ENCODE measurements at regions not wholly inside any gene's neighbourhood (a gene's known extent, or its start where the extent isn't known, plus 50 kb on each side); places are given as distances from the start of the nearest gene placed in this dataset.

DNA sequence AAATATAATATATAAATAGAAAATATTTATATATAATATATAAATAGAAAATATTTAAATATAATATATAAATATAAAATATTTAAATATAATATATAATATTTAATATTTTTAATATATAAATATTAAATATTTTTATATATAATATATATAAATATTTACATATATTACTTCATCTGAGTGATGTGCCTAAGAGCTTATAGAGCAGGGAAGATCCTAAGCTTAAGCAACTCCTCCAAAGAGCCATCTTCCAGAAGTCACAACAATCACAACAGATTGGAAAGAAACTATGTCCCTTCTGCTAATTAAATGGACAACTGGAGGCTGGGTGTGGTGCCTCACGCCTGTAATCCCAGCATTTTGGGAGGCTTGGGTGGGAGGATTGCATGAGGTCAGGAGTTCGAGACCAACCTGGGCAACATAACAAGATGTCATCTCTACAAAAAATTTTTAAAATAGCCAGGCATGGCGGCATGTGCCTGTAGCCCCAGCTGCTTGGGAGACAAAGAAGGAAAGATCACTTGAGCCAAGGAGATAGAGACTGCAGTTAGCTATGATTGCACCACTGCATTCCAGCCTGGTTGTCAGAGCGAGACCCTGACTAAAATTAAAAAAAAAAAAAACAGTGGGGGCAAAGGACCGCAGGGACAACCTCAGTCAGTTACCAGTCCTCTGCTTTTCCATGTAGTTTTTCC is 198.7 kb downstream of the SKIDA1 start:
- DNase-seq (ENCODE audit: low read depth in 2 of 2), result no peak

- DNase-seq (ENCODE audit: low read depth in 2 of 2), result no peak
These were observed 206.8 kb downstream of the SKIDA1 start for GRCh38 chr10:21318540-21319167.

DNA sequence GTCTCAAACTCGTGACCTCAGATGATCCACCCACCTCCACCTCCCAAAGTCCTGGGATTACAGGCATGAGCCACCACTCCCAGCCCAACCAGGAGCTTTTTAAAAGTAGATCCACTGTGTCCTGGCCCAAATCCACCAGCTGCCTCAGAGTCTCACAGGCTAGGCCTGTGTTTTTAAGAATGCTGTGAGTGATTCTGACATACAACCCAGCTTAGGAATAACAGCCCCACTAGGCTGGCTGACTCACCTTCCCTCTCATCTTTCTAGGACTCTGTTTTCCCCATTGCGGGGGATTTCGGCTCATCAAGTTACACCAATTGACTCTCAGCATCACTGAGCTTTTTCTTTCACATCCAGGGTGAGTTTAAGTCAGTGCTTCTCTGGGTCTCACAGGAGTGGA is 207.6 kb downstream of the SKIDA1 start:
- no peak for DNase-seq (ENCODE audit: low read depth in 2 of 2)

- no peak for DNase-seq (ENCODE audit: low read depth in 2 of 2)
These were observed 209.7 kb downstream of the SKIDA1 start for GRCh38 chr10:21315645-21316220.

DNA sequence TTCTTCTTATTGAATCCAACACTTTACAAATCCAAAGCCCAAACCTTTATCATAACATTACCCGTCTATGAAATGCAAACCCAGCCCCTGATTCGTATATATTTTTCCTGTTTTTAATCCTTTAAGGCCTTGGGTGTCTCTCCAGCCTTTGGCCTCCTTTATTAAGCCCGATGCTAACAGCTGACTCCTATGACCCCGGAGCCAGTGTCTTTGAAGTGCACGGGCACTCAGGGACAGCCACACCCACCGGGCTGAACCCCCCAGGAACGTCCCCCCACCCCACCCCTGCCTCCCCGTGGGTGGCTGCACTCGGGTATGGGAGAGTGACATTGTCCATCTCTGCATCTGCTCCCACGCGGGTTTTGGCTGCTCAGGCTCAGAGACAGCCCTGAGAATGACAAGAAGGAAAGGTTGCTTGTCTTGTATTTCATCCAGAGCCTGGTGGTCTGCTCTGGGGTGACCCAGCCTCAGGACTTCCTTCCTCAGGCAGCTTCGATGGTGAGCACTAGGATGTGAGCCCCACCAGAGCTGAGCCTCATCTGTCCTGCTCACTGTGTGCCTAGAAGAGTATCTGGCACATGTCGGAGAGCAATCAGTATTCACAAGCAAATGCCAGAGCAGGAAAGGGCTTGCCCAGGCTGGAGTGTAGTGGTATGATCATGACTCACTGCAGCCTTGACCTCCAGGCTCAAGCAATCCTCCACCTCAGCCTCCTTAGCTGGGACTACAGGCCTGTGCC is 210.4 kb downstream of the SKIDA1 start:
- no peak for DNase-seq (ENCODE audit: low read depth in 2 of 2)

DNA sequence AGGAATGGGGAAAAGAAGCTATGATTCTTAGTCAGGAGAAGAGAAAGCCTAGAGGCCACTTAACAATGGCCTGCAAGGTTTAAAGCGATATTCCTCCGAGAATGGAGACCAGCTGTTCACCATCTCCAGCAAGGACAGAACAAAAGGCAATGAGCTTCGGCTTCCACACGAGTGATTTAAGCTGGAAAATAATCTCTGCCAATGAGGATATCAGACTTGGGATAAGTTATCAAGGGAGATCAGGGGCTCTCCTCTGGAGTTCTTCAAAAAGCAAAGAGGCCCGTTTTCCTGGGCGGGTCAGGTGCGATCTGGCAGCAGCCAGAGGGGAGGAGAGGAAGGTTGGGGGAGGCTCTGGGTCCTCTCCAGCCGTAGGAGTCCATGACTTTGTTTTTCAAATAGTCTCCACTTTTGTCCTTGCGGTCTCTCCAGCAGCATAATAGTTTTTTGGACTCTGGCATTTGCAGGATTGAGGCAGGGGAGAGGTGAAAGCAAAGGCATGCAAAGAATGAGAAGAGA is 211.3 kb downstream of the SKIDA1 start:
- no peak for DNase-seq (ENCODE audit: low read depth in 2 of 2)

DNA sequence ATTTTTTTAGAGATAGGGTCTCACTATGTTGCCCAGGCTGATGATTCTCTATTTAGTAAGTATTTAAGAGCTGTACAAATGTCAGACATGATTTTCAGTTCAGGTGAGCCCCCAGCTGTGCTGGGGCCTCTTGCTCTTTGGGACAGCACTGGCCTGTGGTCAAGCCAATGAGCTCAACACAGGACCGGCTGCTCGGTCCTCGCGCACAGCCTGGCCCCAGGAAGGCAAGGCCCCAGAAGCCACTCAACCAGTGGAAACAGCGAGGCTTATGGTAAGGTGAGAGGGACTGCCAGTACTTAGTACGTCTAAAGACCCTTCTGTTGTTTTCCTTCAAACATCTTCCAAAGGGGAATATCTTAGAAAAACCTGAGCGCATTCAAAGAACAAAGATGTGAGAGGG is 211.8 kb downstream of the SKIDA1 start:
- no peak for DNase-seq (ENCODE audit: low read depth in 2 of 2)

DNA sequence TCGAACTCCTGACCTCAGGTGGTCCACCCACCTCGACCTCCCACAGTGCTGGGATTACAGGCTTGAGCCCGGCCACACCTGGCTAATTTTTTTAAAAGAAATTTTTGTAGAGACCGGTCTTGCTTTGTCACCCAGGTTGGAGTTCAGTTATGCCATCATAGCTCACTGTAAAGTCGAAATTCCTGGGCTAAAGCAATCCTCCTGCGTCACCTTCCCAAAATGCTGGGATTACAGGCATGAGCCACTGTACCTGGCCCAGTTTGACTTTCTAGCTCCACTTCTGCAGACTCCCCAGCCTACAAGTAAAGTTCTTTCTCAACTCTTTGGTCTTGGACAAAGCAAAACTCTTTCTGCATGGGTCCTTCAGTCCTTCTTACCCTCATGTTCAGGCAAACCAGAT is 214.1 kb downstream of the SKIDA1 start:
- DNase-seq (ENCODE audit: low read depth in 2 of 2), result no peak

DNA sequence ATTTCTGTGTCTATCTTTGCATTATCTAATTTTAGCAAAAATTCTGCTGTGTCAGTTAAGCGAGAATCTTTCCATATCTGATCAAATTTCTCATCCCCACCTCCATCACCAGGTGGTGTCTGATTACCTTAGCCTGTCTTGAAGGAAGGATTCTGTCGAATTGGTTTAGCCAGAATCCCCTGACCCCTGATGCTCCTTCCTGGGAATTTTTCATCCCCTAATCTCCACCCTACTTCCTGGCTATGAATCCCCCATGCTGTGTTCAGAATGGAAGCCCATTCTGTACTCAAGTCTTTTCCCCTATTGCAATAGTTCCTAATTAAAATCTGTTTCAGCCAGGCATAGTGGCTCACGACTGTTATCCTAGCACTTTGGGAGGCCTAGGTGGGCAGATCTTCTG is 216.1 kb downstream of the SKIDA1 start:
- no peak for DNase-seq (ENCODE audit: low read depth in 2 of 2)

DNA sequence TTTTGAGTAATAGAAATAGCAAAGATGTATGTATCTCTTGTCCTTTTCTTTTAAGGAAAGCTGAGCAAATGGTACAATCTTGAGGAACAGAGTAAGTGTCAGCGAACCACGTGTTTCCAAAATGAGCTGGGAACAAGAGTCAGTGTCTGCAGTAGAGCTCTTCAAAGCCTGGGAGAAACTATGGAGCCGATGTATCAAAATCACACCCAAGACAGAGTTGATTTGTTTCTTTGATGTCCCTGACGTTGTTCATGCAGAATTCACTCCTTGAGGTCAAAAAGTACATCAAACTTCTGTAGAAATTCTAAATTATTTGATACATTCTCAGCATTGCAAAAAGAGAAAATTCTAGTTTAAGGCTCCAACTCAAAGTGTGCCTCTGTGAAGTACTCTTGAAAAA is 216.5 kb downstream of the SKIDA1 start:
- no peak for DNase-seq (ENCODE audit: low read depth in 2 of 2)

DNA sequence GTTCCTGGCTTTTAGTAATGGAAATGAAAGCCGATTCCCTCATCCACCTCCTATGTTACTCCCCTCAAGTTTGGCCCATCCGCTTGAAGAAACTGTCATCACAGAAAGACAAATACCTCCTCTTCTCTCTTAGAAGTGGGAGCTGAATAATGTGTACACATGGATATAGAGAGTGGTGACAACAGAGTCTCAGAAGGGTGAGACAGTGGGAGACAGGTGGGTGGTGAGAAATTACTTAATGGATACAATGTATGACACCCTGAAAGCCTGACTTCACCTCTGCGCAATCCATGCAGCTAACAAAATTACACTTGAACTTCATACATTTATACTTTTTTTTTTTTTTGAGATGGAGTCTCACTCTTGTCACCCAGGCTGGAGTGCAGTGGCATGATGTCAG is 217.5 kb downstream of the SKIDA1 start:
- no peak for DNase-seq (ENCODE audit: low read depth in 2 of 2)

GRCh38 chr10:21304608-21305007 is 220.9 kb downstream of the SKIDA1 start:
- no peak for DNase-seq (ENCODE audit: low read depth in 2 of 2)

GRCh38 chr10:21304198-21304597 is 221.3 kb downstream of the SKIDA1 start:
- no peak for DNase-seq (ENCODE audit: low read depth in 2 of 2)

- DNase-seq (ENCODE audit: low read depth in 2 of 2), result no peak
These were observed 224.9 kb downstream of the SKIDA1 start for GRCh38 chr10:21300551-21300950.

GRCh38 chr10:21299330-21299729 is 226.2 kb downstream of the SKIDA1 start:
- DNase-seq (ENCODE audit: low read depth in 2 of 2), result no peak

DNA sequence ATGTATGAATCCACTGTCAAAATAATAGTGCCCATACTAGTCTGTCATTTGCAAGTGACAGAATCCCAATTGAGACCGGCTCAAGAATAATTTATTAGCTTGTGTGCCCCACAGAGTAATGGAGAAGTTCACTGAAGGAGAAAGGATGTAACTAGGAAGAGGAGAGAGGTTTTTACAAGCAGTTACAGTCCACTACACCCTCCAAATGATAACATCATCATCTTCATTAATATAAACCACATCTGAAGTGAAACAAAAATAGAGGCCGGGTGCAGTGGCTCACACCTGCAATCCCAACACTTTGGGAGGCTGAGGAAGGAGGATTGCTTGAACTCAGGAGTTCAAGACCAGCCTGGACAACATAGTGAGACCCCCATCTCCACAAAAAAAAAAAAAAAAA is 226.8 kb downstream of the SKIDA1 start:
- DNase-seq (ENCODE audit: low read depth in 2 of 2), result no peak

- no peak for DNase-seq (ENCODE audit: low read depth in 2 of 2)
These were observed 227.7 kb downstream of the SKIDA1 start for GRCh38 chr10:21297603-21298383.

DNA sequence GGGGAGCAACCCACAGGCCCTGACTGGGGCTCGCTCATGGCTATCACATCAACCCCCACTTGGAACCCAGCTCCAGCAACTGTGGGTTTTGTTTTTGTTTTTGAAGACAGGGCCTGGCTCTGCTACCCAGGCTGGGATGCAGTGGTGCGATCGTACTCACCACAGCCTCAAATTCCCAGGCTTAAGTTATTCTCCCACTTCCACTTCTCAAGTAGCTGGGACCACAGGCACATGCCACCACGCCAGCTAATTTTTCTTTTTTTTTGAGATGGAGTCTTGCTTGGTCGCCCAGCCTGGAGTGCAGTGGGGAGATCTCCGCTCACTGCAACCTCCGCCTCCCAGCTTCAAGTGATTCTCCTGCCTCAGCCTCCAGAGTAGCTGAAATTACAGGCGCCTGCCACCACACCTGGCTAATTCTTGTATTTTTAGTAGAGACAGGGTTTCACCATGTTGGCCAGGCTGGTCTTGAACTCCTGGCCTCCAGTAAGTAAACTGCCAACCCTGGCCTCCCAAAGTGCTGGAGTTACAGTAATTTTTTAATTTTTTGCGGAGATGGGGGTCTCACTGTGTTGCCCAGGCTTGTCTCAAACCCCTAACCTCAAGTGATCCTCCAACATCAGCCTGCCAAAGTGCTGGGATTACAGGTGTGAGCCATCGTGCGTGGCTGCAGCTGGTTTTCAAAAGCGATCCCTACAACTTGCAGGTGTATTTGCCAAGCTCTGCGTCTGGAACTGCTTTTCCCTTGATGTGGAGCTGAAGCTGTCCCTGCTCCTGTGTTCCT is 228.7 kb downstream of the SKIDA1 start:
- no peak for DNase-seq (ENCODE audit: low read depth in 2 of 2)

- no peak for DNase-seq (ENCODE audit: low read depth in 2 of 2)
These were observed 231.7 kb downstream of the SKIDA1 start for GRCh38 chr10:21293518-21294356.
